Lower leg skin (tissue), 3 donors: ENCODE measurements at regions not wholly inside any gene's neighbourhood (a gene's known extent, or its start where the extent isn't known, plus 50 kb on each side); places are given as distances from the start of the nearest gene placed in this dataset.

ENCODE experiments used
- CTCF ChIP-seq, 3 donors: fragments of 450-650 bp; IDR thresholded peaks; one replicate each; pipeline ENCODE4 v1.5.1; 2016; ENCODE audit warnings: antibody characterized with exemption in 3 of 3, mild to moderate bottlenecking in 3 of 3, moderate library complexity in 2 of 3
- POLR2A ChIP-seq, 2 donors: fragments of 450-650 bp; IDR thresholded peaks; one replicate each; pipeline ENCODE4 v1.6.1; 2016 to 2017; ENCODE audit warnings: antibody characterized with exemption in 2 of 2, mild to moderate bottlenecking in 1 of 2, moderate library complexity in 1 of 2

DNA sequence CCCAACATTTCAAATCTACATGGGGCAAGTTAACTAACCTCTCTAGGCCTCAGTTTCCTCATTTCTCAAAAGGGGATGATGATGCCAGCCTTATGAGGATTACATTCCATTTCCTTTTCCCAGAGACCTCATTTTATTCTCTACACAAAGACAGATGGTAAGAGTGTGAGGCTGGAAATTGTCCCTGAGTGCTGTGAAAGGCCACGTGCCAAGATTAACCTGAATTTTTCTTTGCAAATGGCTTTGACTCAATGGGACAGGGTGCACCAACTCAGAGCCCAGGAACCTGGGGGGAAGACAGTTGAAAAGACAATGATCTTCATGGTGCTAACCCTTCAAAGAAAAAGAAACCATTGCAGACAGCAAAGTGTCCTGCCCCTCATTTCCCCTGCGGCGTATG is 332.8 kb downstream of the TMEM114 start:
- TF ChIP-seq CTCF (IDR thresholded peaks at IDR 0.05) (no peak), POLR2A (IDR thresholded peaks at IDR 0.05) (no peak)
